Embryonic facial prominence (tissue), 1 donor: ENCODE measurements at regions not wholly inside any gene's neighbourhood (a gene's known extent, or its start where the extent isn't known, plus 50 kb on each side); places are given as distances from the start of the nearest gene placed in this dataset.

Source experiments
- DNase-seq: peaks from one replicate; pipeline ENCODE4 v3.0.0-alpha.2; 2016; ENCODE audit errors: extremely low spot score

DNA sequence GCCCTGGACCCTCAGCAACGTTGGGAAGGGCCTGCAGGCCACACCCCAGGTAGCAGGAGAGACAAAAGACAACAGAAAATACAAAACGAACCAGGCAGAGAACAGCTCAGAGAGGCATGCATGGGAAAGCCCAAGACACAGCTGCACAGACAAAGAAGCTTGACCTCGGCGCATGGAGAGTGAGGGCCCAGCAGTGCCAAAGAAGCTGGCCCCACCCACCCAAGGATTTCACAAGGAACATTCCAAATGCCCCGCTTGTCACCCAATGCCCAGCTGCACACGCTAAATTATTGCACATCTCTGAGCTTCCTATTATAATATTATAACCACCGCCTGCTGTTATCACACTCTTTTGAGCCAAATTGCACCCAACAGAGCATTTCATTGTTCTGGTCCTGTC, 147.7 kb upstream of the TBL1X start:
- DNase-seq = no peak

DNA sequence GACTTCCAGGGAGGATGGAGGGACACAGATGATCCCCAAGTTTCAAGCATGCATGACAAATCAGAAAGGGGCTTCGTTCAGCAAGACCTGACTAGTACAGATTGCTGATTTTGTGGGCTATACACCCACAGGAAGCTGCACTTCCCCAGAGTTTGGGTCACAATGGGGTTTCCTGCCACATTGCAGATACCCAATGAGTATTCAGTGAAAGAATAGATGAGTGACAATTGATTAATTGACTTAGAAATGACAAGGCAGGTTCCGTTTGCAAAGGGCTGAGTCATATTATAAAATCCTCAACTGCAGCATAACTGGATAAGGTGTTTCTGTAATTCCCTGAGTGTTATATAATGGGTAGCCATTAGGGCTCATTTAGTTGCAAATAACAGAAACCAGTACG, 146.6 kb upstream of the TBL1X start:
- no peak for DNase-seq

DNA sequence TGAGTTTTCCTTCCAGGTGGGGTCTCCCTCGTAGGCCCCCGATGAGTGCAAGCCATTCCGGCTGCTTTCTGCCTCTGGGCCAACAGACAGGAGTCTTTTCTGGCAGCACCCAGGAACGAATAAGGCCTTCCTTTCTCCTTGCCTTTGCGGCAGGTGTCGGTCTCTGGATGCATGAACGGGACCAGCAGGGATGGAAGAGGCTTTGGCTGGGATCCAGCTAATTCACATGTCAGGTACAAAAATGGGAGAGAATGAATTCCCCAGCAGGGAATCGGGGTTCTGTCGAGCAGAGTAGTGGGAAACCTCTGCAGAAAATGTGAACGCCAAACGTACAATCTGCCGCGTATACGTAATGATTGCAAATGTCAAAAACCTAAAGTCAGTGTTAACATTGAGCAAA, 146.1 kb upstream of the TBL1X start:
- DNase-seq = no peak

DNA sequence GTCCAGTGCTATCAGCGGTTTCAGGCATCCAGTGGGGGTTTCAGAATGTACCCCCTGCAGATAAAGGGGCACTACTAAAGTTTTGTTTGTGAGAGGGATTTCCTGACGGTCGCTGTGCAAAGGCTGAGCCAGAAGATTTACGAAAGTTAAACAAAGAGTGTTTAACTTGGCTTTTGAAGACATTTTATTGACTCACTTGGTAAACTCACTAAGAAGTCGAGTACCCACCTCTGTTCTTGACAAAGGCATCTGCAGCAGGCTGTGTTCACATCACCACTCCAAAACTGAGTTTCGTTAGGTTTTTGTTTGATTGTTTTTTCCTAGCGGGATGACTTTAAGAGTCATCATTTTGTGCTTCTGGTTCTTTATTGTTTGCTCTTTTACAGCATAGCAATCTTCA, 143.9 kb upstream of the TBL1X start:
- no peak for DNase-seq

DNA sequence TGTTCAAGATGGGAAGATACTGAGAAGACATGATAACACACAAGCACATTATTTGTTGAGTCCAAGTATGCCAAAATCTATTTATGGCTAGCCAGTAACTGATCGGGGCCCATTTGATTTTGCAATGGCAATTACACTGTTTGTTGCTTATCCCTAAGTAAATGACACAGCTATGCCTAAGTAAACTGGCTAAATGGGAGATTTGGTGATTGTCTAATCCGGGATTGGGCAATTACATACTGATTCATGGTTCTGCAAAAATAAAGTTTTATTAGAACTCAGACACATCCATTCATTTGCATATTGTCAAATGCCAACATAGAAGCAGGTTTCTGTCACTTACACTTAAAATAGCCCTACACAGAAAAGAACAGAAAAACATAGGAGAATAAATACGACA, 140.2 kb upstream of the TBL1X start:
- no peak for DNase-seq

DNA sequence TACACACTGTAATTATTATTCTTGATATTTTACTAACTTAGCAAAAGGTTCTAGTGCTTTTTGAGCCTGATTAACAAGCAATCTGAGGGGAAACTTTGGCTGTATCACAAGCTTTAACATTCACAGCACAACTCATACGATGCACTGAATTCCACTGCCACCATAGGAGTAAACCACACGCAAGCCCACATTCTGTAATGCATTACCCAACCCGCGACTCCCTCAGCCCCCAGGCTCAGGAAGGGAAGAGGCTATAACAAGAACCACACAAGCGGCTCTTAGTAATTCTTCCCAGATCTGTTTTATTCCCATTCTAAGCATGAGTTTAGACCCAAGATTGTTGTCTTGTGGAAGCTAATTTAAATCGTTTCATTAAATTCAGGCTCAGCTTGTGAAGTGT, 138.5 kb upstream of the TBL1X start:
- DNase-seq = peak; percentile 39

DNA sequence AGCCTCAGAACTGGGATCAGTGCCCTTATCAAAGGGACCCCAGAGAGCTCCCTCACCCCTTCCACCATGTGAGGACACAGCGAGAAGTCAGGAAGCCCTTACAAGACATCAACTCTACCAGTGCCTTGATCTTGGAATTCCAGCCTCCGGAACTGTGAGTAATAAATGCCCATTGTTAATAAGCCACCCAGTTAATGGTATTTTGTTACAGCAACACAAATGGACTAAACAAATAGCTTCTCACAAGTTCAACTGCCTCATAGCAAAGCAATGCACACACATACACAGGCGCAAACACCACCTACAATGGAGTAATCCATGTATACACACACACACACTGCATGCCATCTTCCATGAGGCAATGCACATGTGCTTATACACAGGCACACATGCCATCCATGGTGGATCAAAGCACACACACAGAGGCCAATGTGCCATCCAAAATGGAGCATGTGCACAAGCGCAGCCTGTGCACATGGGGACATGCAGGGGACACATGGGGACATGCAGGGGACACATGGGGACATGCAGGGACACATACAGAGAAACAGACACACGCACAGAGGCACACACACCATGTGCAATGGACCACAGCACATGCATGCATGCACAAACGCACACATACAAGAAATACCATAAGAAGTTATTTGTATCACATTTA, 137.6 kb upstream of the TBL1X start:
- DNase-seq = no peak

DNA sequence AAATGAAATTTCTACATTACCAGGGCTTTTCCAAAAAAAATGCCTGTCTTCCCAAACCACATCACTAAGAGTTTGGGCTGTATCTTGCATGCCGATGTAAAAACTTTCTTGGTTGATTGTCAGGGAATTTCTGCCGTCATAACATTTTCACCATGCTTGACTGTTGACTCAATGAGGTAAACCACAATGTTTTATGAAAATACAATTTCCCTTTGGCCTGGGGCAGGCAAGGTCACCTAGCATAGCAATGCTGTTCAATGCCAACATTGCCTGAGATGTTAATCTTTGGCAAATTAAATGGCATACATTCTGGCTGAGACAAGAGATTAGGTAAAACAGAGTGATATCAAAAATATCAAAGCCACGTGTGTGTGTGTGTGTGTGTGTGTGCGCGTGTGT, 137.1 kb upstream of the TBL1X start:
- no peak for DNase-seq

DNA sequence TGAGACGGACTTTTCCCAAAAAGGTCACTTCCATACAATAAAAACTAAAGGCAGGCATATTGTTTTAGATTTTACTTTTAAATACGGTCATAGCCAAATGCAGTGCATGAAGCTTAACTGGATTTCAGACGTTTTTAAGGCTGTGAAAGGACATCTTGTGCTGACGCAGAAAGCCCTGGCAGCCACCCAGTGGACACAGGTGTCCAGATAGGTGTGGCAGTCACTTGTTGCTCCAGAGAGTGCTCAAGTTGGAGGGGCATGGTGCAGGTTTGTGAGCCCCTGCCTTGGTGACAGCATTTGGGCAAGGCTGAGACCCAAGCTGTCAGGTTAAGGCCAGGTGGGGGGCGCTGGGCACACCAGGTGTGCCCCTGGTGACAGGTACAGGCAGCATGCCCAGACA, 135.8 kb upstream of the TBL1X start:
- no peak for DNase-seq

DNA sequence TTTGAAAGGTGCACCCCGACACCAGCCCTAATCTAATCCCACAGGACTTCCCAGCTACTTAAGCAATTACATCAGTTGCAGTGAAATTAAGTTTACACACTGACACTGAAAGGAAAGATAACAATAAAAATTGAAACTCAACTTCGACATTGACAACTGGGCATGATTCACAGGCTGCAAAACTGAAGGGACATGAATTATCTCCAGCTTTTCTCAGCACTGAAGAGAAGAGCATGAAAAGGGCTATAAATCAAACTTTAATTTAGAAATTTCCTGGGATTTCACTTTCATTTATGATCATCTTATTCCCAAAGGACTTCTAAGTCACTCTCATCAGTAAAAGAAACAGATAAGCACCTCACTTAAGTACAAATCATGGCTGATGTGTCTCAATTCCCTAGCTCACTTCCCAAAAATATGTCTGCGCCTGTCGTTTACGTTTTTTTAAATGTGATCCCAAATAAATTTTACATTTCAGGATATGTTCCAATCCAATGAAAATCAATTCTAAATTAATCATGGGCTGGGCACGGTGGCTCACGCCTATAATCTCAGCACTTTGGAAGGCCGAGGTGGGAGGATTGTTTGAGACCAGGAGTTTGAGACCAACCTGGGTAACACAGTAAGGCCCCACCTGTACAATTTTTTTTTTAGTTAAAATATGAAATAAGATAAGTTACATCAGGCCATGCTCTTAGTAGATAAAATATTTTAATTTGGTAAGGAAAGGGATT, 134.4 kb upstream of the TBL1X start:
- no peak for DNase-seq

DNA sequence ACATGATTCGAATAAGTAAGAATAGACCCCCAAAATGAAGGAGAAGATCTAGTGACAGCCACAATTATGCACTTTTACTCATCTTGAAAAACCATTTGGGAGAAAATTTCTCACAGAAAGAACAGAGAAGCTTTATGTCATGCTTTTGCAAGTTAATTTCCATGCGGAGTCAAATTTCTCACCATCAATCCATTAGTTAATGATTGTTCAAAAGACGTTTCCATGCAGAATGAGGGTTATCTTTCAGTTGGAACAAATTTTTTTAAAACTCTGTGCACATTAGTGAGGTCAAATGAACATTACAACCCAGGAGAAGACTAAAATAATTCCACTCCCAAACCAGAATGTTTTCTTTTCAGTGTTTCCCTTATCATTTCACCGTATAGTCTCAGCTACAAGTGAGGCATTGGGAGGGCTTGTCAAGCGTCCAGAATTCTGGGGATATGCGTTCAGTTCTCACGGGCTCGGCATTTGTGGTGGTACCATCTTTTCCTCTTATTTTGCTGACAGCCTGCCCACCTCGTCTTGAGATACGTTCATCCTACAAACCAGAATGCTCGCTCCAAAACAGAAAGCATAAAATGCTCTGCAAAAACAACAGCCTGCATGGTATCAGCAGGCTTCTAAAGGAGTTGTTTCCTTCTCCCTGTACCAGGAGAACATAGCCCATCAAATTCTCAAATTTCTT, 130.8 kb upstream of the TBL1X start:
- DNase-seq = no peak

DNA sequence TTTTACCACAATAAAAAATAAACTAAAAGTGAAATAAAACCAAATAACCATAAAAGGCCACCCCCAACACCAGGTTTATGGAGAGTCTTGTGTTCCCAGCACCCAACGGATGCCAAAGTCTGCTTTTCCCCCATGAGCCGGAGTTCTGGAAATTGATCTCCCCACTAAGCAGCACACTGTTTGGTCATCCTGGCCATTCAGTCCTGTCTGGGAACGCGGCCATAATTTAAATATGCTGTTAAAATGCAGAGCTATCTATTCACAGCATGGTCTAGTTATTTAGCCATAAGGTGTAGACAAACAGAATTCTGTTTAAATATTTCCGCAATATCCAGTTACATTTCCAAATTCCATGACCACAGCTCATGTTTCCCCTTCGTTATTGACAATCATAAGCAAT, 129.6 kb upstream of the TBL1X start:
- no peak for DNase-seq

DNA sequence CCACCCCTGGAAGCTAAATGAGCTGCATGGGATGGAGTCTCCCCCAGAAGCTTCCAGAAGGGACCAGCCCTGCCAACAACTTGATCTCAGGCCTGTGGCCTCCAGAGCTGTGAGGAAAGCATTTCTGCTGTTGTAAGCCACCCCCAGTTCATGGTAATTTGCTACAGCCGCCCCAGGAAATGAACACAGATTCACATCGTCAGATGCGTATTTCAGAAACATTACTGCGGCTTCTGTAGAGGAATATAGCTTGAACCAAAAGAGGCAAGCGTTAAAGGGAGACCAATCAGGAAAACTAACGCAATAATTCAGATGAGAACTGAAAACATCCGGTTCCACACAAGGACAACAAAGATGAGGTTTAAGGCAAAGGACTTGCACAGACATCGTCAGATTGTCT, 128.4 kb upstream of the TBL1X start:
- no peak for DNase-seq

DNA sequence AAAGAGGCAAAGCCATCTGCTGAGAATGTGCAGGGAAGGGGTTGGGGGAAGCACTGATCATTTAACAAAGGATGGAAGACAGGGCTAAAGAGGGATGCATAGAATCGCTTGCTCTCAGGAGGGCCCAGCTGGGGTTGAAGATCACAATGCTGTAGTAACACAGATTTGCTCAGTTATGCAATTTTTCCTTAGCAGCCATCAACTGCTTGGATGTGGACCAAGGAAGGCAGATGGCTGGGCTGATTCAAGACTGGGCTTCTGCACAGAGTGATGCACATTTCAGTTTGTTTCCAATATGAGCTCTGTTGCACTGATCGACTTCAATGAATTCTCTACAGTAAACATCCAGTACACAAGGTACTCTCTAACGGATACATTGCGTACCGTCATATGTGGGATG, 127.8 kb upstream of the TBL1X start:
- no peak for DNase-seq

DNA sequence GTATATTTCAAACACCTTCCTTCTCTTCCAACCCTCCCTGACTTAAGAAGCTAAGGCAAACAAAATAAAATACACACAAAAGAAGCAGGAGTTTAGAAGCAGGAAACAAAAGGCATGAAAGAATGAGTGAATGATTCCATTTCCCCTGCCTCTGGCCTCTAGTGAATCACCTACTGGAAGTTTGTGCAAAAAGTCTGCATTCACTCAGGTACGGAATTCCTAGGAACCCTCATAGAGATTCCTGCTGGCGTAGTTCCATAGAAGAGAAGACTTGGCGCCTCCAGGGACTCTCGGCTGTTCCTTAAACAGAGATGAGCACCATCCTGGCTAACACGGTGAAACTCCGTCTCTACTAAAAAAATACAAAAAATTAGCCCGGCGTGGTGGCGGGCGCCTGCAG, 125.9 kb upstream of the TBL1X start:
- DNase-seq = no peak

DNA sequence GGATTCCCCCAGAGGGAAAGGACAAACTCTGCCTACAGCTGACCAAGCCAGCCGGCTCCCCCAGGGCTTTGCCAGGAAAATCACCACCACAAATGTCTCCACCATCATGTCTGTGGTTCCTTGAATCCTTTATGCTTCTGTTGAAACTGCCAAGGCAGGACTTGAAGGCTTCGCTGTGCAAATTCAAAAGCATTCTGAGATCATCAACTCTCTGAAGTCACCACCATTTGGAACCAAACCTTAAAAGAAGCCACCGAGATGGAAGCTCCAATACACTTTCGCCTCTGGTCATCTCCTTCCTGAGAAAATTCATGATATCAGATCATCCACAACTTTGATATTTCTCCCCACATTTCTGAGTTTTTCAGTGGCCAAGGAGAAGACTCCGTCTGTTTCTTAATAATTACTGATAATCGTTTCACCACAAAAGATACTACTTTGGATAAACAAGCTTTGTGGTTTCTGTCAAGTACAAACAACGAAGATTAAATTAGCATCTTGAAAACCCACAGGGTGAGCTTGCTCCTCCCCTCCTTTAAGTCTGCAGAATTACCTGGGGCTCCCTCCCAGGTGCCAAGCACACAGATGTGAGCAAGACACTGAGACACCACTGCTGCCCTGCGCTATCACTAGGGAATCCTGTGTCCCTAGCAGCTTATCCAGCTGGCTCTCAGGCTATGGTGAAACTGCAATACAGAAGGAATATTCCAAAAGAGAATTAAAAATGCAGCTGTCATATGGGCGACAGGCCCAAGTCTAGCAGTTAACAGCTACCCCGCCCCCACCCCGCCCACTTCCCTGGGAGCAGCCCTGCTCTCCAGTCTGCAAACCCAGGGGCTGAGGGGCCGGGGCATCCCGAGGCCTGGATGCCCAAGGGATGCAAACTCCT, 125.0 kb upstream of the TBL1X start:
- DNase-seq = no peak

DNA sequence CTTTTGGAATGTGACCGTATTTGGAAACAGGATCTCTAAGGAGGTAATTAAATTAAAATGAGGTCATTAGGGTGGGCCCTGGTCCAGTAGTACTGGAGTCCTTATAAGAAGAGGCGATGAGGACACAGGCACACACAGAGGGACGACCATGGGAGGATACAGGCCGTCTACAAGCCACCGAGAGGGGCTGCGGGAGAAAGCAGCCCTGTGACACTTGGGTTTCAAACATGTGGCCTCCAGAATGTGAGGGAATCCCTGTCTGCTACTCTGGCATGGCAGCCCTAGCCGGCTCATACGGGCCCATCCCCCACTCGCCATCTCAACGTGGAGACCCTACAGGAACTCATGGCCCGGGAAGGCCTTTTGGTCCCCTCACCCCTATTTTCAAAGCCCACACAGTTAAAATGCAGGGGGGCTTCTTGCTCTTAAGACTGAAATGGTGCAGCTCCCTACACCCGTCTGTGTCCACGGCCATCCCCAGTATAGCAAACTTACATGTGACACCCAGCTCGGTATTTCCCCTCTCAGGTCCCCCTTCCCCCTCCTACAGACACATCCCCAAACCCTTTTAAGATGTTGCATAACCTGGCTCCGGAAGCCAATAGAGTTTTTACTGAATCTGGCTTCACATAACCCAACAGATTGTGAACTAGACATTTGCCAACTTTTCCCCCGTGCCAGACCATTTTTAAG, 124.1 kb upstream of the TBL1X start:
- no peak for DNase-seq

DNA sequence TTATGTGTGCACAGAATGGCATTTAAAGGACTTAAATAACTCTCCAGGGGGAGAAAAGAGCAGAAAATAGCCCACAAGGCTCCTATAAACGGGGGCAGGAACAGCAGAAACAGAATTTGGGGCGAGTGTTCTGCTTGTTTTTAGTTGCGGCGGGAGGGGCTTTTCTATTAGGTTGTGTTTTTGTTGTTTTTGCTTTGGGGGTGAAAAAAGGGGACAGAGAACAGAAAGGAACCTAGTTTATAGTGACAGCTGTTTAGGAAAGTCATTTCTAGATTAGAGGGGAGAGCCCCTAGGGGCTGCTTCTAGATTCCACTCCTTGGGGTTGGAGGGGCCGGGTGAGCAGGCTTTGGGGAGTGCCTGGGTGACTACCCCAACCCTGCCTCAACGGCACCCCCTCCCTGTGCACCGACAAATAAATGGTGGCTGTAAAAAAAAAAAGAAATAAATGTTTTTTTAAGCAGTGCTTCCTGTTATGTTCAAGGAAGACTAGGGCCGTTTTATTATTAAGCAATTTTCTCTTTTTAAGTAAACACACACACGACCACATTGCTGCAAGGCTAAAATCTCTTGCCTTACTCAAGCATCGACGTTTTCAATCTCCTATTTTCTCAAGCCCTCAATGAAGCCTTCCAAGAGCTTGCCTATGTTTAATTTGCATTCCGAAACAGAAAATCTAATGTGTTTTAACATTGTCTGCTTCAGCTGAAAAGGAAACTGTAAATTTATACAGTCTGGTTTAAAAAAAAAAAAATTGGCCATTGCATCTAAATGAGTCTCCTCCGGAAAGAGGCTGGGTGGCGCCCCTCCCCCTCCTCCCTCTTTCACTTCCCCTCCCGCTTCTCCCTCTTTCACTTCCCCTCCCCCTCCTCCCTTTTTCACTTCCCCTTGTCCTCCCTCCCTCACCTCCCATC, 123.3 kb upstream of the TBL1X start:
- peak; percentile 31 for DNase-seq

DNA sequence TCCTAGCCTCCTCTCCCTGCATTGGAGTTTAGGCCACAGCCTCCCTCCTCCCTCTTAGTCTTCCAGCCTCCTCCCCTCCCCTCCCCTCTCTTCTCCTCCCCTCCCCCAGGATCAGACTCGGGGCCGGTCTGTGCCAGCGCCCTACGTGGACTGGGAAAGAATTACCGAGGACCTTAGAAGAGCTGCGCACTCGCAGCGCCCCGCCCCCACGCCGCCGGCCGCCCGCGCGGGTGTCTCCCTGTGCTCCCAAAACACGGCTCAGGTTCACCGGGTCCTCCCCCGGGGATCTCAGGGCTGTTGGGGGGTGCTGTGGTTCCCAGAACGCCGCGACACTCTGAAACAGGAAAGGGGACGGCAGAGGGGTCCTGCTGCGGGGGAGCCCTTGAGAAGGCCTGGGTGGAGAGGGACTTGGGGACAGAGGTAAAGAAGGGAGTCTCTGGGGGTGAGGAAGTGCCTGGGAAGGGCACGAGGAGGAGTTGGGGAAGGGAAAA, 122.3 kb upstream of the TBL1X start:
- DNase-seq = peak; percentile 67

DNA sequence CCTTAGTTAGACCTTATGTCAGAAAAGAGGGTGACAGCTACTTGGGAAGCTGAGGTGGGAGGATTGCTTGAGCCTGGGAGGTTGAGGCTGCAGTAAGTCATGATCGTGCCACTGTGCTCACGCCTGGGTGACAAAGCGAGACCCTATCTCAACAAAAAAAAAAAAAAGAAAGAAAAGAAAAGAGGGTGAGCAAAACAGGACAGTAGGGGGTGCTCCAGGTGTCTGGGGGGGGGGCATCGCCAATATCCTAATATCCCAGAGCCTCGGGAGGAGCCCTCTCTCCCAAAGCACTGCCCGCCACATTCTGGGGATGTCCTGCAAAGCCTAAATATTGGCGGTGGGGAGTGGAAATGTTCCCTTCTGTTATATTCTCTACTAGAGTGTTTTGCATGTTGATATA, 120.9 kb upstream of the TBL1X start:
- DNase-seq = no peak
